Kidney (tissue), 13 donors: ENCODE measurements at regions not wholly inside any gene's neighbourhood (a gene's known extent, or its start where the extent isn't known, plus 50 kb on each side); places are given as distances from the start of the nearest gene placed in this dataset.

ENCODE experiments used
- DNase-seq, 5 donors: peaks; one replicate each; pipeline ENCODE4 v3.0.0-alpha.2; 2013 to 2020
- FAIRE-seq: peaks from 2 replicates; lab custom pipeline; 2012; peaks lifted over from hg19 to GRCh38; lab: Jason Lieb, UNC
- H3K27ac ChIP-seq, 2 donors: one replicate each; pipeline ENCODE4 v1.7.0; 2013; ENCODE audit warnings: low read depth in 2 of 2, low read length in 2 of 2, inconsistent platforms in 1 of 2
- H3K27me3 ChIP-seq: one replicate; pipeline ENCODE4 v1.7.1; 2013; ENCODE audit warnings: low read length, inconsistent platforms; ENCODE audit not compliant: control insufficient read depth, insufficient read depth
- H3K36me3 ChIP-seq, 3 donors: one replicate each; pipeline versions ENCODE4 v1.7.0 to v1.7.1; 2013; ENCODE audit warnings: low read length in 3 of 3, control low read depth in 1 of 3, inconsistent platforms in 1 of 3; ENCODE audit not compliant: insufficient read depth in 3 of 3, control insufficient read depth in 2 of 3
- H3K4me1 ChIP-seq, 3 donors: one replicate each; pipeline versions ENCODE4 v1.7.0 to v1.7.1; 2013; ENCODE audit warnings: low read length in 3 of 3, inconsistent platforms in 1 of 3, low read depth in 1 of 3; ENCODE audit not compliant: control insufficient read depth in 2 of 3, insufficient read depth in 2 of 3
- H3K4me3 ChIP-seq, 3 donors: one replicate each; pipeline versions ENCODE4 v1.7.0 to v1.8.1; 2013; ENCODE audit warnings: low read length in 3 of 3, control low read depth in 1 of 3, inconsistent platforms in 1 of 3
- H3K9ac ChIP-seq, 3 donors: one replicate each; pipeline versions ENCODE4 v1.7.0 to v1.7.1; 2013; ENCODE audit warnings: low read length in 3 of 3, control low read depth in 1 of 3, inconsistent platforms in 1 of 3
- H3K9me3 ChIP-seq, 3 donors: one replicate each; pipeline versions ENCODE4 v1.7.0 to v1.7.1; 2013; ENCODE audit warnings: low read length in 3 of 3, control low read depth in 1 of 3, inconsistent platforms in 1 of 3; ENCODE audit not compliant: control insufficient read depth in 2 of 3, insufficient read depth in 1 of 3
- CTCF ChIP-seq: IDR thresholded peaks from 3 replicates; pipeline ENCODE4 v1.5.1; 2012; ENCODE audit warnings: mild to moderate bottlenecking, moderate library complexity, borderline replicate concordance; ENCODE audit not compliant: insufficient read depth; ENCODE audit errors: extremely low read depth
- intact Hi-C: fragments of 100-400 bp; cut with DNase I; formaldehyde crosslinking; loops from one replicate; pipeline ENCODE4 v1.11.1; 2022
- donor health status: control.
- donor health status: control.
- donor health status: control.
- donor health status: control.
- donor health status: control.
- donor health status: DM: yes; HTN: yes; CAD: no.
- donor health status: Normal renal cell carcinoma (clear cell type).

DNA sequence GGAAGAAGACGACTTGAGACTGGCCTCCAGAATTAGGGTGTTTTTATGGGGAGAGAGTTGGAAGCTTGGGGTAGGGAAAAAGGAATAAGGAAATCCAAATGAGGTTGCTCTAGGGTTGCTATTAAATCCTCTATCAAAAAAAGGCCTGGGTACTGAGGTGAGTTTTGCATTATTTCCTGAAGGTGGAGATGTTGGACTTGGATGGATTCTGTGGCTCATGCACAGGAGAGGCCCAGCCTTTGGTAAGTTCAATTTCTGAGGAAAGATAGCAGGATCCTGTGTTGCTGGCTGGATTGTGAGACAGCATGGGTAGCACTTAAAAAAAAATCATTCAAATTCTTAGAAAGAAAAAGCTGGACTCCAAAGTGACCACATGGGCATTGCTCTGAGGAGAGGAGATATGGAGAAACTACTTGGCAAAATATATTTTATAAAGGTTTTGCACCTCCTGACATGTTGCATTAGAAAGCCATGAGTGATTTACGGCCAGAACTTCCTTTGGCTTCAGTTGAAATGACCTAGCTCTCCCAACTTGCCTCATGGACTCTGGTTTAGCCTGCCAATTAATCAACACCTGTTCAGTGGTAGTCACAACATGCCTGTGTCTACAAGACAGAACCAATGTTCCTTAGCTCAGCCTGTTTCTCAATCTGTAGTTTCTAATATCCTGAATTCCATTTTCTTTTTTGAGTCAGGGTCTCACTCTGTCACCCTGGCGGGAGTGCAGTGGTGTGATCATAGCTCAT lies 152.1 kb upstream of the RALGAPA2 start:
- DNase-seq (peak in 3 of 5 donors; percentile 44 to 80 (median 73)), FAIRE-seq (no peak)
- TF ChIP-seq CTCF, result peak; percentile 14
- Histone ChIP-seq H3K27ac (no peak overlapping the region), H3K4me3 (no peak overlapping the region), H3K27me3 (no peaks in the 10 kb centered on the region), H3K36me3 (no peaks in the 10 kb centered on the region), H3K4me1 (no peaks in the 10 kb centered on the region), H3K9ac (no peak overlapping the region), H3K9me3 (no peaks in the 10 kb centered on the region)
- intact Hi-C loops, result no loop called here

- peaks cover 4% of the 10 kb centered on the region for H3K27me3 ChIP-seq
- no peak overlapping the region for H3K4me3 ChIP-seq
- no peak overlapping the region for H3K27ac ChIP-seq
- peak; percentile 98 for TF ChIP-seq CTCF
- H3K9me3 ChIP-seq, result no peaks in the 10 kb centered on the region
- DNase-seq (peak; percentile 89 to 93 (median 91)), FAIRE-seq (peak; percentile 91)
- no peak overlapping the region for H3K9ac ChIP-seq
- intact Hi-C loops, result no loop called here
- H3K36me3 ChIP-seq, result no peaks in the 10 kb centered on the region
- H3K4me1 ChIP-seq, result no peaks in the 10 kb centered on the region
These were observed 147.8 kb upstream of the RALGAPA2 start for GRCh38 chr20:20860078-20860806.

GRCh38 chr20:20859510-20859909 lies 147.1 kb upstream of the RALGAPA2 start:
- FAIRE-seq (no peak), DNase-seq (no peak)
- peaks cover 4% of the 10 kb centered on the region for H3K27me3 ChIP-seq
- no peak for TF ChIP-seq CTCF
- H3K9me3 ChIP-seq, result no peaks in the 10 kb centered on the region
- no peaks in the 10 kb centered on the region for H3K4me1 ChIP-seq
- no peak overlapping the region for H3K4me3 ChIP-seq
- no peak overlapping the region for H3K27ac ChIP-seq
- H3K36me3 ChIP-seq, result no peaks in the 10 kb centered on the region
- intact Hi-C loops, result no loop called here
- no peak overlapping the region for H3K9ac ChIP-seq
